Eye (tissue), 1 donor: ENCODE measurements at regions not wholly inside any gene's neighbourhood (a gene's known extent, or its start where the extent isn't known, plus 50 kb on each side); places are given as distances from the start of the nearest gene placed in this dataset.

Source experiments
- DNase-seq: peaks from one replicate; pipeline ENCODE4 v3.0.0-alpha.2; 2015

GRCh38 chr2:71888751-71889445, 258.8 kb downstream of the CYP26B1 start:
- no peak for DNase-seq

- no peak for DNase-seq
These were observed 260.5 kb downstream of the CYP26B1 start for GRCh38 chr2:71887196-71887595.

DNA sequence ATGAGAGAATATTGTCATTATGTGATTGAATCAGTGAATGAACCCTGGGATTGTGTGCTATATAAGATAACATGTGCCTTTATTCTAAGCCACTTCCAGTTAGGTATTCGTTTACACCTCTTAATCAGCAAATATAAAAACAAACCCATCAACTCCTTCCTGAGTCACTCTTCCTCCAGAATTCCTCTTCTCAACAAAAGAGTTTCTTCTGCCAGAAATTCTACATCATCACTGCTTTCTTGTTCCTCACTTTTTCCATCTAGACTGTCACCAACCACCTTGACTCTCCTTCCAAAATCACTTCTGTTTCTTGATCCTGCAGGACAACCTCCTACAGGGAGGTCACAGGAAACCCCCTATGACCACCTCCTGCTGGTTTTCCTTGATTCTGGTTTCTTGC, 261.4 kb downstream of the CYP26B1 start:
- no peak for DNase-seq

DNA sequence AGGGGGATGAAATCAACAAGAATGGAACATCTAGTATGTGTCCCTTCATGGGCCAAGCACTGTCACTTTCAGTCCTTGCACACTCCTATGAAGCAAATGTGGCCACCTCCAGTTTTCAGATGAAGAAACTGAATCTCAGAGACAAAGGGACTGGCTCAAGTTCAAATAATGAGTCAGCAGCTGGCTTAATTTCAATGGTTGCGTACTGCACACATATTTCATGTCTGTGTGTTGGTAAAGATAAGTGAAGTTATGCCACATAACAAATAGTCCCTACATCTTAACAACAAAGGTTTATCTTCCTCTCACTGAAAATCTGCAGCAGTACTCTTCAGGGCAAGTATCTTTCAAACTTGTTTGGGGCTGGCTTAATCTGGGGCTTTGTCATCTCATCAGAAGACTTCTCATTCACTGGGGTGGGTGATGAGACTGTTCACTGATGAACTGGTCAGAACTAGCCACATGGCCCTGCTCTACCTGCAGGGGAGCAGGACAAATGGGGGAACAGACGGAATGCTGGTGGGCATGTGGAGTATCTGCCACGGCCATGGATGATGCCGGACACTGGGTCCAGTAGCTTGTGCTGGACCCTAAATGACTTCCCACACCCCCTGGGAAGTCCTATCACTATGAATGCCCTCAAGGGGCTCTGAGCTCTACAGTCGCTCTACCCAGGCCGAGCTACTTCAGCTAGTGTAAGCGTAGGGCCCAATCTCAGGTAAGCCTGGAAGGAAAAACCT, 263.2 kb downstream of the CYP26B1 start:
- DNase-seq, result no peak

DNA sequence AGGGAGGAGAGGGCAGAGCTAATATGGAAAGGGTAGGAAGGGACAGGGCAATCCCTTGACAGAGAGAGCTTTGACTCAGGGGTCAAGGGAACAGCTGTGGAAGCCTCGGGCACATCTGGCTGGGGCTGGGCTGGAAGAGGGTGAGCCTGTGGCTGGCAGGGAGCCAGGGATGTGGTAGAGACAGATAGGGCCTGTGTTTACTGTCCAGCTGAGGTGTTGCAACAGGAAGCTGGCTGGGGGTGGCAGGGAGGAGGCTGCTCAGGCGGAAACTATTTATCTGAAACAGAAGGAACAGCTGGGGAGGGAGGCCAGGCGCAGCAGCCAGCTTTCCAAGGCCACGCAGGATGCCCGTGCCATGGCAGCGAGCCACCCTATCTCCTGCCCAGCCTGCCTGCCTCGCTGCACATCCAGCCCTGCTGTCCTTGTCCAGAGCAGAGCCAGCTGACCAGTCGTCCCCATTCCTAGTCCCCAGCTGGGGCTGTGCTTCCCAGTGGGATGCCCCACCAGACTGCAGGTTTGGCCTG, 264.7 kb downstream of the CYP26B1 start:
- DNase-seq, result peak; percentile 52

DNA sequence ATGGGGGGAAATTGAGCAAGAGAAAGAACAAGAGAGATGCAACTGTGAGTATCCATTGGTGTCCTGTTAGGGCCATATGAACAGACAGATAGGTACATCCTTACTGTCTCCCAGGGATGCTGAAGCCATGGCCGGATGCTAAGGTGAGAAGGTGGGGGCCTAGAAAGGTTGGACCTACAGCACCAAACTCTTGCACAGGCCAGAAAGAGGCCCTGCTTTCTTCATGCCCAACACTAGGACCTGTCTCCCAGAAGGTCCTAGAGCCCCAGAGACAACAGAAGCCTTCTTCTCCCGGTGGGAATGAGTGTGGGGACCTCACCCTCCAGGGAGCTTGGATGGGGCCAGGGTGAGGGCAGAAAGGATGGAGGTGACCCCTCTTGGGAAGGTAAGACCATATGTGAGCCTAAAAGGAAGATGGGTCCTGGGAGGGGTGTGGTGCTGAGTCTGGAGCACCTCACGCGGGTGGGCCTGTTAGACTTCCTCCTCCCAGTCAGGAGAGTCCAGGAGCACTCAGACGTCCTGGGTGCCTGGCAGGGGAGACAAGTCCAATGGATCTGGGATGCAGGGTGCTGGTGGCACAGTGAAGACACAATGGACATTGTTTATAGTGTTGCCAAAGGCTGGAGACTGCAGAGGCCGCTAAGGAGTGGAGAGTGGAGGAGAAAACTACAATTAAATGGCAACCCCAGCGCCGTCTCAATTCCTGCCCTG, 265.3 kb downstream of the CYP26B1 start:
- no peak for DNase-seq

DNA sequence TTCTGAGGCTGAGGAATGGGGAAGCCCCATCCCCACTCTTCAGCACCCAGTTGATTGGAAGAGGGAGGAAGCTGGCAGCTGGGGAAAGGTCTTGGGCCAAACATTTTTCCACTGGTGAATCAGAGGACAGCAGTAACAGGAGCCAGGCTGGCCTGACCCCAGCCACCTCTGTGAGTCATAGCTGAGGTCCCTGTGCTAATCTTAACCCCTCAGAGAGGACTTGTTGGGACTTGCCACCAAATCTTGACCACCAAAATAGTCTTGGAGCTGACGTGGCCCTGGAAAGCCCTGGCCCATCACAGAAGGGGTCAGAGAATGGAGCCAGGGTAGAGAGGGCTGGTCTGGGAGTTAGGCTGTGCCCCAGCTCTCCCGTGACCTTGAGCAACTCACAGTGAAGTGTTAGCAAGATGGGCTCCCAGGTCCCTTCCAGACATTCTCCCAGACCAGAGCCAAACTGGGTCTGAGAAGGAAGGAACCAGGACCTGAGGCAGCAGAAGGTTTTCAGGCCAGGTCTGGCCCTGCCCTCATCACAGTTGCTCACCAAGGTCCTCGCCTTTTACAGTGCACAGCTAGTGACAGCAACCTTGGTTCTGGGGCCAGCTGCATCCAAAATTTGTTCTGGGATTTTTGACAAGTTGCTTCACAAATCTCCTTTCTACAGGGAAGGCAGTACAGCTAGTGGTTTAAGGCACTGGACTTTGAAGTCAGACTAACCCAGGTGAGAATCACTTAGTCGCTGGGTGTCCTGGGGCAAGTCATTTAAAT, 266.6 kb downstream of the CYP26B1 start:
- DNase-seq, result no peak

DNA sequence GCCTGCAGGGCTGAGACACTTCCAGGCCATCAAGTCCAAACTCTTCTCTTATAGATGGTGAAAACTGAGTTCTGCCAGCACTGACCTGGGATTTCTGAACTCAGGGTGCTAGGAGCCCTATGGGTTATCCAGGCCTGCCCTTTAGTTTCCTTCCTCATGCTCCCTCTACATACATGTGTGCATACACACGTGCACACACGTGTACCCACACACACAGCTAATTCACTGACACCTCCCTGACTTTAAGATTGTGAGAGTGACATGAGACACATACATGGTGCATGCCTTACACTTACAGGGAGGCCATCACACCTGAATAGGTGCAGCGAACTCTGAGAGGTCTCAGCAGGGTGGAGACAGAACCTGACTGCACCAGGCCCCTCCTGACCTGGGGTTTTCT, 267.4 kb downstream of the CYP26B1 start:
- no peak for DNase-seq

GRCh38 chr2:71879509-71880184, 268.0 kb downstream of the CYP26B1 start:
- DNase-seq, result no peak

DNA sequence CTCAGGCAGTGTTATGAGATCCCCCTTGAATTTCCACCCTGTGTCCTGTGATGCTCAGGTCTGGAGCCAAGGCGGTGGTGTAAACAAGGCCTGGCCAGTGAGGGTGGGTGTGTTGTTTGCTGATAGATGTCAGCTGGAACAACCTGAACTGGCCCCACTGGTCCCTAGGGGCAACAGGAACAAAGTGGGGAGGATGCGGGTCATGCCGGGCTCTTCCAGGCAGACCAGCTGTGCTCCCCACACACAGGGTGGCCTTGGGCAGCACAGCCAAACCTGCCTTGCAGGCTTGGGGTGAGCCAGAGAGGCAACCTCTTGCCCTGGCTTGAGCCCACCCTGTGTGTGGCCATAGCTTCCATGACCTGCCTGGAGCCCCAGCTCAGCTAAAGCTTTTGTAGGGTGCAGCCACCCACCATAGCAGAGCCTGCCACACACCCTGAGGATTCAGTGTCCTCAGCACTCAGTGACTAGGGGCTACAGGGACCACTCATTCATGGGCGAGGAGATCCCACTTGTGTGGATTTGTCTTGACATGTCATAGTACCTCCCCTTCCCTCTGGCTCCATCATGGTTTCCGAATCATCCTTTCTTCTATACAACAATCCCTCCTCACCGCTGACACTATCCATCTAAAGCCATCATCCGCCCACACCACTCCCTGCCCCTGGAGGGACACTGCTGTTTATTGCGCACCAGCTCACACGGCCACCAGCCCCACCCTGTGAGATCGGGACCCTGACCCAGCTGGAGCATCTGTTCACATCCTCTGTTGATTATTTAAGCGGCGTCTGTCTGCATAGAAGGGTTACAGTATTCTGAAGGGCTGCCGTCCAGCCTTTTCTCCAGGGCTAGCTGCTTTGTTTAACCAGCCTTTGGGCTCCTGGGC, 268.8 kb downstream of the CYP26B1 start:
- DNase-seq, result peak; percentile 35

- DNase-seq, result no peak
These were observed 270.0 kb downstream of the CYP26B1 start for GRCh38 chr2:71877636-71878035.

DNA sequence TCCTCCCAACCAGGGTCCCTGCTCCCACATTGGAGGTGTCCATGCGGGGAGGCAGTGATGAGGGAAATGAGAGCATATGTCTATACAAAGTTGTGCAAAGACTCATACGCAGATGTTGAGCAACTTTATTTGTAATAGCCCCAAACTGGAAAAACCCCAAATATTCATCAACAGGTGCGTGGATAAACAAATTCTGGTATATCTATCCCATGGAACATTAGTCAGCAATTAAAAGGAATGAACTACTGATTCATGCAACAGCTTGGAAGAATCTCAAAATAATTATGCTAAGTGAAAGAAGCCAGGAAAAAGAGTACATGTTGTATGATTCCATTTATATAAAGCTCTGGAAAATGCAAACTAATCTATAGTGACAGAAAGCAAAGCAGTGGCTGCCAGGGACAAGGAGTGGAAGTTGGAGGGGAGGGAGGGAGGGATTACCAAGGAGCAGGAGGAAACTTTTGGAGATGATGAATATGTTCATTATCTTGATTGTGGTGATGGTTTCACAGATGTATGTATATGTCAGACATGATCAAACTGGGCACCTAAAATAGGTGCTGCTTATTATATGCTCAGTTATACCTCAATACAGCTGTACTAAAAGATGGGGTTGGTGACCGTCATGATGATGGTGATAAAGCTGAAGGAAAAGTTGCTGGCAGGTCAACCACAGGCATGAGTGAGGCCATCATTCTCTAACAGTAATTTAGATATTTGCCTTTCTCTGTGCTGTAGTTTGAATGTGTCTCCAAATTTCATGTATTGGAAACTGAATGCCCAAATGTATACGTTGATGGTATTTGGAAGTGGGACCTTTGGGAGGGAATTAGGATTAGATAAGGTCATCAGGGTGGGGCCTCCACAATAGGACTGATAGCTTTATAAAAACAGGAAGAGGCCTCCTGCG, 270.9 kb downstream of the CYP26B1 start:
- no peak for DNase-seq

GRCh38 chr2:71872466-71873051, 275.1 kb downstream of the CYP26B1 start:
- no peak for DNase-seq

GRCh38 chr2:71865391-71865965, 282.2 kb downstream of the CYP26B1 start:
- no peak for DNase-seq

GRCh38 chr2:71864085-71864484, 283.6 kb downstream of the CYP26B1 start:
- DNase-seq, result no peak

- no peak for DNase-seq
These were observed 284.3 kb downstream of the CYP26B1 start for GRCh38 chr2:71863396-71863795.

DNA sequence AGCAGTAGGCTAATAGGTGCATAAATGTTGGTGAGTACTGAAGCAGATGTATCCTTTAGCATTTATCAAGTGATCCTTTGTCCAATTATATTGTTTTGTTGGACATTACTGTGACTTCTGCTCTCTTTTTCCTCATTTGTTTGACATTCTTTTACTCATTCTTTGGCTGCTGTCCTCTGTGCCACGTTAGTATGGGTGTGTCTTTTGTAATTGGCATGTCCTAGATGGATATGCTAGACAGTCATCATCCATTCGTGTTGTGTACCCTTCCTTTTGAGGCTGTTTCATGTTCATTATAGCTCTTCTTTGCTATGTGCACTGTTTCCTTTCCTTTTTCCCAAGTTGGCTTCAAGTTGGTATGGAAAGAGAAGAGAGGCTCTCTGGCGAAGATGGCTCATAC, 284.7 kb downstream of the CYP26B1 start:
- no peak for DNase-seq

- no peak for DNase-seq
These were observed 286.2 kb downstream of the CYP26B1 start for GRCh38 chr2:71861186-71862160.
